Stomach (tissue), 8 donors: ENCODE measurements at regions not wholly inside any gene's neighbourhood (a gene's known extent, or its start where the extent isn't known, plus 50 kb on each side); places are given as distances from the start of the nearest gene placed in this dataset.

Source experiments
- DNase-seq, 2 donors: peaks; one replicate each; pipeline versions ENCODE4 v3.0.0 to v3.0.0-alpha.2; 2013 to 2019
- H3K27ac ChIP-seq, 5 donors: fragments of 200-600 bp in 4 of 5; sonication (generic) in 4 of 5; one replicate each; pipeline ENCODE4 v1.5.1; 2013 to 2019; ENCODE audit warnings: mild to moderate bottlenecking in 1 of 5, moderate library complexity in 1 of 5
- H3K27me3 ChIP-seq, 3 donors: fragments of 200-600 bp; sonication (generic); one replicate each; pipeline ENCODE4 v1.5.1; 2017 to 2019; ENCODE audit warnings: mixed run types in 1 of 3
- H3K36me3 ChIP-seq, 4 donors: fragments of 200-600 bp; sonication (generic); 1 replicate in 3 of 4; 2 replicates in 1 of 4; pipeline ENCODE4 v1.5.1; 2016 to 2019
- H3K4me1 ChIP-seq, 4 donors: fragments of 200-600 bp; sonication (generic); one replicate each; pipeline ENCODE4 v1.5.1; 2016 to 2019
- H3K4me3 ChIP-seq, 4 donors: fragments of 200-600 bp; sonication (generic) in 3 of 4; one replicate each; pipeline ENCODE4 v1.5.1; 2016 to 2019; ENCODE audit warnings: mild to moderate bottlenecking in 1 of 4
- H3K9me3 ChIP-seq, 4 donors: fragments of 200-600 bp; sonication (generic); one replicate each; pipeline ENCODE4 v1.5.1; 2016 to 2019
- EP300 ChIP-seq: sonication (generic); formaldehyde crosslinking; IDR thresholded peaks from one replicate; pipeline ENCODE4 v1.6.1; 2017; ENCODE audit warnings: antibody characterized with exemption
- POLR2A ChIP-seq, 4 donors: fragments of 450-650 bp; IDR thresholded peaks; one replicate each; pipeline ENCODE4 v1.6.1; 2016; ENCODE audit warnings: antibody characterized with exemption in 4 of 4, control low read depth in 2 of 4, mild to moderate bottlenecking in 1 of 4, moderate library complexity in 1 of 4
- POLR2AphosphoS5 ChIP-seq, 3 donors: sonication (generic); formaldehyde crosslinking; IDR thresholded peaks; one replicate each; pipeline ENCODE4 v1.6.1; 2016; ENCODE audit warnings: antibody characterized with exemption in 3 of 3
- WGBS, 5 donors: extraction: QIAGEN DNeasy Blood & Tissue Kit in 3 of 5; methylation state at CpG; one replicate each; pipeline versions ENCODE4 v1.1.5 to v1.1.7; 2013 to 2018; 5-methylcytosine and 5-hydroxymethylcytosine counted together
- intact Hi-C: fragments of 100-400 bp; cut with DNase I; formaldehyde crosslinking; loops from one replicate; pipeline ENCODE4 v1.15.1; 2023; ENCODE audit warnings: low total_unique reads
- TF ChIP-seq, protein P1 (sequence below), 7 experiments: fragments of 450-650 bp in 4 of 7; fragments of 200-600 bp in 3 of 7; sonication (generic) in 3 of 7; IDR thresholded peaks; one replicate each; pipeline ENCODE4 v1.5.1; 2016 to 2019; ENCODE audit warnings: antibody characterized with exemption in 7 of 7, control low read depth in 2 of 7, mild to moderate bottlenecking in 1 of 7
- donor health status: healthy with polysubstance abuse.
- donor health status: Bipolar disorder and iron deficiency.
- donor health status: healthy.

DNA sequence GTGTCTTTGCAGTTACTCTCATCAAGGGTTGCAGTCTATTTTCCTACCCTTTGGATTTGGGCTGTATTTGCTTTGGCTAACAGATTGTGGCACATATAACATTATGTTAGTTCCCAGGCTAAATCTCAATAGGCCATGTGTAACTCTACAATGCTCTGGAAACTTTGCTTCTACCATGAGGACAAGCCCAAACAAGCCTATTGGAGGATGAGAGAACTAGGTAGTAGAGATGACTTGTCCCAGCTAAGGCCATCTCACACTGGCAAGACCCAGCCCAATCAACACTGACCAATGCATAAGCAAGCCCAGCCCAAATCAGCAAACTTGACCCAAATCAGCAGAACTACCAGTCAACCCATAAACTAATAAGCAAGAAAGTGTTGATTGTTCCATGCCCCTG is 311.8 kb downstream of the NDFIP2 start:
- H3K27ac ChIP-seq = no peak overlapping the region
- intact Hi-C loops = no loop called here

DNA sequence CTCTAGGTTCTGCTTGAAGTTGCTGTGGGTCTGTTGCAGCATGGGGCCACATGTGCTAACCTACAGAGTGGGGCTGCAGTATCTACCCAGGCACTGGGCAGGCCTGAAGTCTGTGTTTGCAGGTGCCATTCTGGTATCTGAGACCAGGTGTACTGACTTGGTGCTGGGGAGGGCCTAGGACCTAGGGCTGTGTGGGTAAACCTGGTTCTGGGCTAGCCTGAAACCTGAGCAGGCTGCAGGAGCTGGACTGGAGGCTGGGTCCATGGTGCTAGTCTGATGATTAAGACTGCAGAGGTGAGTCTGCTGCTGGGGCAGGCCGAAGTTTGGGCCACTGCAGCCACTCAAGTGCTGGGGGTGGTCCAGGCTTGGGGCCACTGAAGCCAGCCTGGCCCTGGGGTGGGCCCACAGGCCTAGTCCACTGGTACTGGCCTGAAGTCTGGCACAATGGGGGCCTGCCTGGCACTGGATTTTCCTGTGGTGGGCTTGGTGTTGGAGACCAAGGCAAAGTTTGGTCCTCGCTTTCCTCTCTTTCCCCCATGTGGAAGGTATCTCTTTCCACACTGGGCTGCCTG is 310.6 kb downstream of the NDFIP2 start:
- DNase-seq = no peak
- intact Hi-C loops = no loop called here
- WGBS, 5 donors = 71 to 98% (median 89%) methylated on average over 1 to 2 of the region's 2 CpGs
- peaks cover 0 to 14% (median 9%) of the 10 kb centered on the region in 4 donors for H3K9me3 ChIP-seq
- H3K4me1 ChIP-seq = no peaks in the 10 kb centered on the region
- no peaks in the 10 kb centered on the region for H3K27me3 ChIP-seq
- H3K27ac ChIP-seq = no peak overlapping the region
- H3K4me3 ChIP-seq = no peak overlapping the region
- TF ChIP-seq POLR2AphosphoS5 (IDR thresholded peaks at IDR 0.05) (no peak), EP300 (no peak), POLR2A (IDR thresholded peaks at IDR 0.05) (no peak)
- TF ChIP-seq, protein P1, sequence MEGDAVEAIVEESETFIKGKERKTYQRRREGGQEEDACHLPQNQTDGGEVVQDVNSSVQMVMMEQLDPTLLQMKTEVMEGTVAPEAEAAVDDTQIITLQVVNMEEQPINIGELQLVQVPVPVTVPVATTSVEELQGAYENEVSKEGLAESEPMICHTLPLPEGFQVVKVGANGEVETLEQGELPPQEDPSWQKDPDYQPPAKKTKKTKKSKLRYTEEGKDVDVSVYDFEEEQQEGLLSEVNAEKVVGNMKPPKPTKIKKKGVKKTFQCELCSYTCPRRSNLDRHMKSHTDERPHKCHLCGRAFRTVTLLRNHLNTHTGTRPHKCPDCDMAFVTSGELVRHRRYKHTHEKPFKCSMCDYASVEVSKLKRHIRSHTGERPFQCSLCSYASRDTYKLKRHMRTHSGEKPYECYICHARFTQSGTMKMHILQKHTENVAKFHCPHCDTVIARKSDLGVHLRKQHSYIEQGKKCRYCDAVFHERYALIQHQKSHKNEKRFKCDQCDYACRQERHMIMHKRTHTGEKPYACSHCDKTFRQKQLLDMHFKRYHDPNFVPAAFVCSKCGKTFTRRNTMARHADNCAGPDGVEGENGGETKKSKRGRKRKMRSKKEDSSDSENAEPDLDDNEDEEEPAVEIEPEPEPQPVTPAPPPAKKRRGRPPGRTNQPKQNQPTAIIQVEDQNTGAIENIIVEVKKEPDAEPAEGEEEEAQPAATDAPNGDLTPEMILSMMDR (IDR thresholded peaks at IDR 0.05) = no peak
- no peaks in the 10 kb centered on the region for H3K36me3 ChIP-seq

More for the DNA sequence above, 311.8 kb downstream of the NDFIP2 start:
- TF ChIP-seq POLR2AphosphoS5 (IDR thresholded peaks at IDR 0.05) = no peak
- TF ChIP-seq POLR2A (IDR thresholded peaks at IDR 0.05) = no peak
- TF ChIP-seq, protein P1 (IDR thresholded peaks at IDR 0.05) = no peak
- TF ChIP-seq EP300 = no peak
- Histone ChIP-seq H3K36me3 (no peaks in the 10 kb centered on the region), H3K4me1 (no peaks in the 10 kb centered on the region), H3K4me3 (no peak overlapping the region), H3K27me3 (no peaks in the 10 kb centered on the region), H3K9me3 (peaks cover 0 to 14% (median 9%) of the 10 kb centered on the region in 4 donors)
- DNase-seq = no peak

DNA sequence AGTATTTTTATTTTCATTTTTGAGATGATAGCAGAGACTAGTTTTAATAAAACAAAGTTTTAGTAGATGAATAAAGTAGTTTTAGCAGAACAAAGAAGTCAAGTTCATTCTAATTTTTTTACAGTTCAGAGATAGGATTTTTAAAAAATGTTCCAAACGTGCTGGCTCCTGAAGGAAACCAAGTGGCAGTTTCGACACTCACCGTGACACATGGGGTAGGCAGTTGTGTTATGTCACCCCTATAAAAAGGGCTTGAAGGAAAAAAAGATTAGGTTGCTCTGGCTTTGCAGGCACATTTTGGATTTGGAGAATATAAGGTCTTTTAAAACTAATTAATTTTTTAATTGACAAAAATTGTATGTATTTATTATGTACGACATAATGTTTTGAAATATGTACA is 305.2 kb downstream of the NDFIP2 start:
- intact Hi-C loops = no loop called here
- 87 to 96% (median 96%) methylated on average over 4 of the region's 4 CpGs for WGBS, 5 donors
- peaks cover 0 to 9% (median 3%) of the 10 kb centered on the region in 4 donors for H3K4me1 ChIP-seq
- H3K27me3 ChIP-seq = no peaks in the 10 kb centered on the region
- H3K9me3 ChIP-seq = peaks cover 0 to 14% (median 9%) of the 10 kb centered on the region in 4 donors
- no peak for TF ChIP-seq POLR2A (IDR thresholded peaks at IDR 0.05)
- TF ChIP-seq POLR2AphosphoS5 (IDR thresholded peaks at IDR 0.05) = no peak
- TF ChIP-seq EP300 = no peak
- TF ChIP-seq, protein P1 (IDR thresholded peaks at IDR 0.05) = no peak
- no peaks in the 10 kb centered on the region for H3K36me3 ChIP-seq
- DNase-seq = no peak
- H3K27ac ChIP-seq = no peak overlapping the region
- no peak overlapping the region for H3K4me3 ChIP-seq

DNA sequence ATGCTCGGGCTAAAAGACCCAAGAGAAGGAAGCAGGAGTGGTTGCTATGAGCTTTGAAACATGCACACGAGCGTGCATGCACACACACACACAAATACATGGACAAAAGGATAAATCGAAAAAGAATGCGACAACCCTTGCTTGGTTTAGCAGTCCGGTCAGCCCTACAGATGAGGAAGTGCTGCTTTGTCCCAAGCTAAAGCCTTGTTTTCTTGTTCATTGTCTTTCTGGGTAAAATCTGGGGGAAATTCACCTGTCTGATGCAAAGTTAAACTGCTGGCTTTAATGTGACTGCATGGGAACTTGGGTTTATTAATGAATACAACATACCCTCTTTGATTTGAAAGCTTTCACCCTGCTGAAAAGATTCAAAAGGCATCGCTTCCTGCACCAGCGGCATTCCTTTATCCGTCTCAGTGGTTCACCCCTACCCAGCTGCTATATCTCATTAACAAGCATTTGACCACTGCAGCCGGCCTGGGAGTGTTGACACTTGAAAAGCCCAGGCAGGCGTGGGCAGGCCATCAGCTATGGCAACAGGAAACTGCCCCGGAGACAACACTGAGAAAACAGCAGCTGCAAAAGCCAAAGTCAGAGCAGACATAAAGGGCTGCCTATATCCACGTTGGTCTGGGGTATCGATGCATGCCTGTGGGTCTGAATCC is 301.7 kb downstream of the NDFIP2 start:
- peak; percentile 46 to 90 for DNase-seq
- Histone ChIP-seq H3K4me1 (peaks cover 0 to 30% (median 14%) of the 10 kb centered on the region in 4 donors), H3K36me3 (no peaks in the 10 kb centered on the region), H3K9me3 (no peaks in the 10 kb centered on the region), H3K4me3 (no peak overlapping the region), H3K27ac (no peak overlapping the region), H3K27me3 (no peaks in the 10 kb centered on the region)
- WGBS, 5 donors = 38 to 45% (median 41%) methylated on average over 14 of the region's 14 CpGs
- intact Hi-C loops = no loop called here
- TF ChIP-seq, protein P1 (IDR thresholded peaks at IDR 0.05) = no peak
- TF ChIP-seq POLR2AphosphoS5 (IDR thresholded peaks at IDR 0.05) = no peak
- no peak for TF ChIP-seq POLR2A (IDR thresholded peaks at IDR 0.05)
